ENCODE measurements at regions not wholly inside any gene's neighbourhood (a gene's known extent, or its start where the extent isn't known, plus 50 kb on each side); places are given as distances from the start of the nearest gene placed in this dataset.

DNA sequence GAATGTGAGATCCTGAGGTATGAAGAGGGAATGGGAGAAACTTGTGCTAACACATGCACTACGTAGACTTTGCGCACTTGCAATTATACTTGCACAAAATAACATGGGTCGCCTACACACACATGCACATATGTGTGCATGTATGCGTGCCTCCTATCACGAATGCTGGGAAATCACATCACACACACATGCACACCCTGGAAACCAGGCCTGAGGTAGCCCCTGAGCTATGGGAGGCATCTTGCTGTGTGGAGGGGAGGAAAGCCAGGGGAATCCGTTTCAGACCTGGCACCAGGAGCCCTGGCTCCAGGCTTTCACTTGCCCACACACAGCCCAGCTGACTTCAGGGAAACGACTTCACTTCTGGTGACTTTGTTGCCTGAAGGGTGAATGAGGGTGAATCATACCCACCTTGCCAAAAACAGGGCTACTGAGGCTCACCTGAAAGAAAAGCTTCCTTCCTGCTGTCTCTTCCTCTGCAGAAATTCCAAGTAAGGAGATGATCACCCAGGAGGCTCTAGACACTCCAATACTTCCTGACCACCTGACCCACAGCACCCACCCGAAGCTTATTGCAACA lies 136.0 kb upstream of the NGF start:
- H3K27ac ChIP-seq (ENCODE audit: low read length) = no peak overlapping the region
- Mint-ChIP-seq H3K4me3 (no peak overlapping the region), H3K27me3 (peaks cover 12 to 19% of the 10 kb centered on the region in 2 donors), H3K9me3 (no peaks in the 10 kb centered on the region), H3K36me3 (no peaks in the 10 kb centered on the region), H3K27ac (no peak overlapping the region), H3K4me1 (peaks cover 0 to 3% (median 0%) of the 10 kb centered on the region in 3 donors)
- ChIA-PET POLR2A (no interaction called here), CTCF (no interaction called here)
- DNase-seq = no peak
- WGBS (ENCODE audit: insufficient coverage) = 37% methylated on average over 2 of the region's 8 CpGs
- H3K36me3 ChIP-seq (ENCODE audit: control insufficient read depth in 2 of 2, extremely low read depth in 1 of 2, insufficient read depth in 1 of 2, low read length in 1 of 2) = no peaks in the 10 kb centered on the region
- H3K27me3 ChIP-seq (replicated peaks in 1 of 2; ENCODE audit: control insufficient read depth in 2 of 2, extremely low read depth in 1 of 2, insufficient read depth in 2 of 2, low read length in 1 of 2) = peaks cover 0 to 10% of the 10 kb centered on the region in 2 experiments
- no peak overlapping the region for H3K4me3 ChIP-seq (ENCODE audit: control insufficient read depth in 1 of 2, extremely low read depth in 1 of 2, low read length in 1 of 2)
- ATAC-seq (replicated peaks in 1 of 4) = no peak
- no peaks in the 10 kb centered on the region for H3K9me3 ChIP-seq
- no peaks in the 10 kb centered on the region for H3K4me1 ChIP-seq (ENCODE audit: control insufficient read depth in 1 of 2, extremely low read depth in 1 of 2, insufficient read depth in 2 of 2, low read length in 2 of 2)

DNA sequence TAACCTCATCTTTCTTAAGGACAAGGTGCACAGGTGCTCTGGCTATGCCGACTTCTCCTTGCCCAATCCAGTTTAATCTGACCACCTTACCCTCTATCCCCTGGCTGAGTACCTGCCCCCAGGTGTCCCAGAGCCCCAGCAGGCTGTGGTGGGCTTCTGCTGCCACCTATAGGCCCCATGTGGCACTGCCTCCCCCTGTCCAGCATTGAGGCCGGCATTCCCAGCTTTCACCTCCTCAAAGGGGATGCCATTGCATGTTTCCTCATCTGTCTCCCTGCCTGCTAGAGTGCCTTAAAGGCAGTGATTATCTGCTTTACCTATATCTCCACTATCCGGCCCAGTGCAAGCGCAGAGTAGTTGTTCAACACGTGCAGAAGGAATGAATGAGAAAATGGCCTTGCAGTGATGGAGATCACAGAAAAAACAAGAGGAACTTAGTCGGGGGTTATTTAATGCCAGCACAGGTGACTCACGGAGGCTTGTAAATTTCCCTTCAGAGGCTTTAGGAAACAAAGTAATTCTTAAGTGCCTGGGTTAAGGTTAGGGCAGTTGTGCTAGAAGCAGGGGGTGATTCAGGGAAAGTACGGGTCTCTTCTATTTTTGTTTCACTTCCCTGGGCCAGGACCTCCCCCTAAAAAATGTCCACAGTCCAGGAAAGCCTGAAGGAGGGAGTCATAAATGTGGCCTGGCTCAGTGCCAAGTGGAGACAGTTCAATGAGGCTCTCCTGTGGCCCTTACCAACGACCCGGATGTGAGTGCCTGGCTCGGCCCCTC lies 131.8 kb upstream of the NGF start:
- Histone ChIP-seq H3K4me1 (ENCODE audit: control insufficient read depth in 1 of 2, extremely low read depth in 1 of 2, insufficient read depth in 2 of 2, low read length in 2 of 2) (no peaks in the 10 kb centered on the region), H3K36me3 (ENCODE audit: control insufficient read depth in 2 of 2, extremely low read depth in 1 of 2, insufficient read depth in 1 of 2, low read length in 1 of 2) (no peaks in the 10 kb centered on the region), H3K27ac (ENCODE audit: low read length) (no peak overlapping the region), H3K4me3 (ENCODE audit: control insufficient read depth in 1 of 2, extremely low read depth in 1 of 2, low read length in 1 of 2) (no peak overlapping the region), H3K9me3 (no peaks in the 10 kb centered on the region), H3K27me3 (replicated peaks in 1 of 2; ENCODE audit: control insufficient read depth in 2 of 2, extremely low read depth in 1 of 2, insufficient read depth in 2 of 2, low read length in 1 of 2) (peaks cover 0 to 10% of the 10 kb centered on the region in 2 experiments)
- H3K9me3 Mint-ChIP-seq = no peaks in the 10 kb centered on the region
- peaks cover 7 to 11% of the 10 kb centered on the region in 2 donors for H3K27me3 Mint-ChIP-seq
- ChIA-PET POLR2A (no interaction called here), CTCF (interaction anchor here in 1 of 2 donors (1.8 kb wide), 1 partner anchor 332 kb away, joined by 4 read pairs; no protein-coding TSS in a partner anchor)
- DNase-seq = peak in 9 of 35 experiments; percentile 3 to 36 (median 10)
- ATAC-seq (replicated peaks in 1 of 4) = peak in 2 of 4 experiments; percentile 24 to 42
- no peaks in the 10 kb centered on the region for H3K36me3 Mint-ChIP-seq
- 24% methylated on average over 5 of the region's 11 CpGs for WGBS (ENCODE audit: insufficient coverage)
- H3K4me1 Mint-ChIP-seq = peaks cover 0 to 3% (median 0%) of the 10 kb centered on the region in 3 donors
- H3K4me3 Mint-ChIP-seq = no peak overlapping the region
- no peak overlapping the region for H3K27ac Mint-ChIP-seq

DNA sequence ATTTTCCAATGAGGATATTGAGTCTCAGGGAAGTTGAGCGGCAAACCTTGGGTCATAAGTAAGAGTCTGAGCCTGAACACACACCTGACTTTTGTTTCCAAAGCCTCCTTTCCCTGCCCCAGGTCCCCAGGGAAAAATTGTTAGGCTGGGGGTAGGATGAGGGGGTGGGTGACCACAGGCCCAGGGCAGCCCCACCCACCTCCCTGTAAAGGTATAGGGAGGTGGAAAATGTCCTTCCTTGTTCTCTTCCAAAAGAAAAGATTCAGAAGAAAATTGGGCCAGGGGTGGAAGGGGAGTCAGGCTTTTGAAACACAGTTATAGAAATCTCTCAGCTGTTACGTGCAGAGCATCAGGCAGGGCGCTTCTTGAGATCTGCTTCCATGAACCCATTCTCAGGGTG lies 129.7 kb upstream of the NGF start:
- peaks cover 0 to 3% (median 0%) of the 10 kb centered on the region in 3 donors for H3K4me1 Mint-ChIP-seq
- peaks cover 0 to 1% of the 10 kb centered on the region in 2 experiments for H3K4me1 ChIP-seq (ENCODE audit: control insufficient read depth in 1 of 2, extremely low read depth in 1 of 2, insufficient read depth in 2 of 2, low read length in 2 of 2)
- H3K9me3 ChIP-seq = no peaks in the 10 kb centered on the region
- H3K4me3 ChIP-seq (ENCODE audit: control insufficient read depth in 1 of 2, extremely low read depth in 1 of 2, low read length in 1 of 2) = no peak overlapping the region
- CTCF ChIA-PET = no interaction called here
- POLR2A ChIA-PET = no interaction called here
- no peak overlapping the region for H3K4me3 Mint-ChIP-seq
- 100% methylated on average over 2 of the region's 3 CpGs for WGBS (ENCODE audit: insufficient coverage)
- H3K9me3 Mint-ChIP-seq = no peaks in the 10 kb centered on the region
- no peak for ATAC-seq (replicated peaks in 1 of 4)
- H3K36me3 ChIP-seq (ENCODE audit: control insufficient read depth in 2 of 2, extremely low read depth in 1 of 2, insufficient read depth in 1 of 2, low read length in 1 of 2) = no peaks in the 10 kb centered on the region
- H3K36me3 Mint-ChIP-seq = no peaks in the 10 kb centered on the region
- H3K27me3 Mint-ChIP-seq = no peaks in the 10 kb centered on the region
- no peak for DNase-seq
- H3K27ac ChIP-seq (ENCODE audit: low read length) = no peak overlapping the region
- peaks cover 0 to 10% of the 10 kb centered on the region in 2 experiments for H3K27me3 ChIP-seq (replicated peaks in 1 of 2; ENCODE audit: control insufficient read depth in 2 of 2, extremely low read depth in 1 of 2, insufficient read depth in 2 of 2, low read length in 1 of 2)
- no peak overlapping the region for H3K27ac Mint-ChIP-seq

- H3K9me3 Mint-ChIP-seq = no peaks in the 10 kb centered on the region
- peaks cover 0 to 3% (median 0%) of the 10 kb centered on the region in 3 donors for H3K4me1 Mint-ChIP-seq
- H3K36me3 Mint-ChIP-seq = no peaks in the 10 kb centered on the region
- ChIA-PET POLR2A (no interaction called here), CTCF (no interaction called here)
- no peak for DNase-seq
- Histone ChIP-seq H3K4me1 (ENCODE audit: control insufficient read depth in 1 of 2, extremely low read depth in 1 of 2, insufficient read depth in 2 of 2, low read length in 2 of 2) (peaks cover 3 to 4% of the 10 kb centered on the region in 2 experiments), H3K27me3 (replicated peaks in 1 of 2; ENCODE audit: control insufficient read depth in 2 of 2, extremely low read depth in 1 of 2, insufficient read depth in 2 of 2, low read length in 1 of 2) (peaks cover 0 to 5% of the 10 kb centered on the region in 2 experiments), H3K36me3 (ENCODE audit: control insufficient read depth in 2 of 2, extremely low read depth in 1 of 2, insufficient read depth in 1 of 2, low read length in 1 of 2) (no peaks in the 10 kb centered on the region), H3K4me3 (ENCODE audit: control insufficient read depth in 1 of 2, extremely low read depth in 1 of 2, low read length in 1 of 2) (no peak overlapping the region), H3K27ac (ENCODE audit: low read length) (no peak overlapping the region), H3K9me3 (no peaks in the 10 kb centered on the region)
- no peak for ATAC-seq (replicated peaks in 1 of 4)
- WGBS (ENCODE audit: insufficient coverage) = 88% methylated on average over 2 of the region's 4 CpGs
- H3K27me3 Mint-ChIP-seq = no peaks in the 10 kb centered on the region
- no peak overlapping the region for H3K4me3 Mint-ChIP-seq
- H3K27ac Mint-ChIP-seq = no peak overlapping the region
These were observed 129.1 kb upstream of the NGF start for GRCh38 chr1:115467196-115467595.

DNA sequence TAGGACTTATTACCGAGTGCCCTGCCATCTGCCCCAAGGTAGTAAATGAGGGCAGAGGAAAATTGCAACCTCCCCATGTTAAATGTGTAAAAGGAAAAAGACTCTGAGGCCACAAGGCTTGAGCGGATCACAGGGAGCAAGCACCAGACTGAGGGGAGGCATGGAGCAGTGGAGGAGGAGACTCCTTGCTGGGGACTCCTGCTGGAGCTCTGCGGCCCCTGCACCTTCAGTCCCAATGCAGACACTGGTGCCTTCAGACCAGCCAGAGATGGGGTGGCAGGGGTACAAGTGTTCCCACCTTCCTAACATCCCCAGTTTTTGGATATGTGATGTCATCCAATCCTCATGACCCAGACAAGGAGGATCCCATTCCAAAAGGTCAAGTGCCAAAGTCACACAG lies 128.4 kb upstream of the NGF start:
- WGBS (ENCODE audit: insufficient coverage) = no CpG with 5 or more reads among the region's 3 CpGs

DNA sequence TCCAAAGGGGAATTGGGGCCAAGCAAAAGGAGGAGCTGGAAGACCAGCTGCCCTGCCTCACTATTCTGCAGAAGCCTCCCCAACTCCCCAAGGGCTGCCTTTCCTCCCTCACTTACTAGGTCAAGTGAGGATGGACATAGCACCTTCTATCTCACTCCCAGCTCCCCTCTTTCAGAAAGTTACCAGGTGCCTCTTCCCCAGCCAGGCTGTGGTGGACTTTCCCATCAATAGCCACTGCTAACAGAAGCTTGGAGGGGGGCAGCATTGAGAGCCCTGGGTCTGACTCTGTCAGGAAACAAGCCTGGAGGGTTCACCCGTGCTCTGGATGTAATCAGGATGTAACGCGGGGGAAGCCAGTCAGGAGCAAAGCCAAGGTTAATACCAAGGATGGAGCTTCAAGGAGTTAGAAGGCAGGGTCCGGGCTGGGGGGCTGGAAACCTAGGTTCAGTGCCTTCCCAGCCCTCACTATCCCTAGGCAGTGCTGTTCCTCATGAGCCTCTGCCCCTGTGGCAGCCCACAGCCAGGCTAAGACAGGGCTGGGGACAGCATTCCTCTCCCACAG lies 127.8 kb upstream of the NGF start:
- peaks cover 0 to 2% of the 10 kb centered on the region in 2 experiments for H3K27me3 ChIP-seq (replicated peaks in 1 of 2; ENCODE audit: control insufficient read depth in 2 of 2, extremely low read depth in 1 of 2, insufficient read depth in 2 of 2, low read length in 1 of 2)
- 77% methylated on average over 4 of the region's 4 CpGs for WGBS (ENCODE audit: insufficient coverage)
- Mint-ChIP-seq H3K27me3 (no peaks in the 10 kb centered on the region), H3K4me3 (no peak overlapping the region), H3K36me3 (no peaks in the 10 kb centered on the region), H3K4me1 (peaks cover 0 to 3% (median 0%) of the 10 kb centered on the region in 3 donors), H3K9me3 (no peaks in the 10 kb centered on the region), H3K27ac (no peak overlapping the region)
- H3K36me3 ChIP-seq (ENCODE audit: control insufficient read depth in 2 of 2, extremely low read depth in 1 of 2, insufficient read depth in 1 of 2, low read length in 1 of 2) = no peaks in the 10 kb centered on the region
- ChIA-PET CTCF (interaction anchor here in 1 of 2 donors (1.3 kb wide), 1 partner anchor 324 kb away, joined by 3 read pairs; no protein-coding TSS in a partner anchor), POLR2A (no interaction called here)
- ATAC-seq (replicated peaks in 1 of 4) = no peak
- H3K4me1 ChIP-seq (ENCODE audit: control insufficient read depth in 1 of 2, extremely low read depth in 1 of 2, insufficient read depth in 2 of 2, low read length in 2 of 2) = peaks cover 3 to 5% of the 10 kb centered on the region in 2 experiments
- H3K9me3 ChIP-seq = no peaks in the 10 kb centered on the region
- no peak overlapping the region for H3K4me3 ChIP-seq (ENCODE audit: control insufficient read depth in 1 of 2, extremely low read depth in 1 of 2, low read length in 1 of 2)
- no peak for DNase-seq
- no peak overlapping the region for H3K27ac ChIP-seq (ENCODE audit: low read length)

More for the DNA sequence above, 128.4 kb upstream of the NGF start:
- H3K27ac ChIP-seq (ENCODE audit: low read length) = no peak overlapping the region
- peaks cover 3 to 5% of the 10 kb centered on the region in 2 experiments for H3K4me1 ChIP-seq (ENCODE audit: control insufficient read depth in 1 of 2, extremely low read depth in 1 of 2, insufficient read depth in 2 of 2, low read length in 2 of 2)
- CTCF ChIA-PET = no interaction called here
- H3K36me3 ChIP-seq (ENCODE audit: control insufficient read depth in 2 of 2, extremely low read depth in 1 of 2, insufficient read depth in 1 of 2, low read length in 1 of 2) = no peaks in the 10 kb centered on the region
- no peaks in the 10 kb centered on the region for H3K9me3 Mint-ChIP-seq
- peaks cover 0 to 3% (median 0%) of the 10 kb centered on the region in 3 donors for H3K4me1 Mint-ChIP-seq
- H3K27ac Mint-ChIP-seq = no peak overlapping the region
- no peaks in the 10 kb centered on the region for H3K27me3 Mint-ChIP-seq
- POLR2A ChIA-PET = no interaction called here
- H3K27me3 ChIP-seq (replicated peaks in 1 of 2; ENCODE audit: control insufficient read depth in 2 of 2, extremely low read depth in 1 of 2, insufficient read depth in 2 of 2, low read length in 1 of 2) = peaks cover 0 to 5% of the 10 kb centered on the region in 2 experiments
- no peak overlapping the region for H3K4me3 Mint-ChIP-seq
- no peaks in the 10 kb centered on the region for H3K9me3 ChIP-seq
- no peak for DNase-seq
- H3K4me3 ChIP-seq (ENCODE audit: control insufficient read depth in 1 of 2, extremely low read depth in 1 of 2, low read length in 1 of 2) = no peak overlapping the region
- ATAC-seq (replicated peaks in 1 of 4) = no peak
- H3K36me3 Mint-ChIP-seq = no peaks in the 10 kb centered on the region
